ENCODE measurements at regions not wholly inside any gene's neighbourhood (a gene's known extent, or its start where the extent isn't known, plus 50 kb on each side); places are given as distances from the start of the nearest gene placed in this dataset.

- WGBS, 2 donors (ENCODE audit: low coverage in 1 of 2) = 59% methylated on average over 8 of the region's 8 CpGs; no CpG with 5 or more reads in 1 of the 2 donors
- Histone ChIP-seq H3K36me3 (no peaks in the 10 kb centered on the region), H3K27ac (no peak overlapping the region), H3K4me1 (no peaks in the 10 kb centered on the region), H3K9me3 (no peaks in the 10 kb centered on the region), H3K4me3 (no peak overlapping the region), H3K27me3 (no peaks in the 10 kb centered on the region)
- TF ChIP-seq POLR2A (IDR thresholded peaks at IDR 0.05) (no peak), CTCF (IDR thresholded peaks at IDR 0.05) (no peak), POLR2AphosphoS5 (IDR thresholded peaks at IDR 0.05) (peak in 2 of 3 donors; percentile 28 to 44), EP300 (IDR thresholded peaks at IDR 0.05; ENCODE audit: low read depth) (no peak)
- peak; percentile 74 for DNase-seq
- in situ Hi-C loops (cut with MboI; ENCODE audit: low pct_ligation_motif_present in 1 of 4, low pct_unique_long_range_greater_than_20kb in 1 of 4, low sequenced_read_pairs in 3 of 4) (loop anchor here in 1 of 4 donors (10.0 kb wide), 1 partner anchor 64 kb away; no protein-coding TSS in a partner anchor), intact Hi-C loops (cut with DNase I; ENCODE audit: low total_unique reads) (no loop called here)
Measured at GRCh38 chr16:85498607-85499006, 114.5 kb upstream of the GSE1 start.

- no peaks in the 10 kb centered on the region for H3K9me3 ChIP-seq
- no peak overlapping the region for H3K27ac ChIP-seq
- in situ Hi-C loops (cut with MboI; ENCODE audit: low pct_ligation_motif_present in 1 of 4, low pct_unique_long_range_greater_than_20kb in 1 of 4, low sequenced_read_pairs in 3 of 4) = no loop called here
- intact Hi-C loops (cut with DNase I; ENCODE audit: low total_unique reads) = no loop called here
- WGBS, 2 donors (ENCODE audit: low coverage in 1 of 2) = 79 to 83% methylated on average over 1 to 12 of the region's 12 CpGs
- no peaks in the 10 kb centered on the region for H3K4me1 ChIP-seq
- DNase-seq = no peak
- H3K27me3 ChIP-seq = no peaks in the 10 kb centered on the region
- H3K4me3 ChIP-seq = no peak overlapping the region
- TF ChIP-seq POLR2A (IDR thresholded peaks at IDR 0.05) = no peak
- TF ChIP-seq CTCF (IDR thresholded peaks at IDR 0.05) = no peak
- TF ChIP-seq EP300 (IDR thresholded peaks at IDR 0.05; ENCODE audit: low read depth) = no peak
- no peak for TF ChIP-seq POLR2AphosphoS5 (IDR thresholded peaks at IDR 0.05)
- no peaks in the 10 kb centered on the region for H3K36me3 ChIP-seq
Measured at GRCh38 chr16:85500220-85500619, 112.9 kb upstream of the GSE1 start.

GRCh38 chr16:85501900-85502299 is 111.2 kb upstream of the GSE1 start:
- intact Hi-C loops (cut with DNase I; ENCODE audit: low total_unique reads) (no loop called here), in situ Hi-C loops (cut with MboI; ENCODE audit: low pct_ligation_motif_present in 1 of 4, low pct_unique_long_range_greater_than_20kb in 1 of 4, low sequenced_read_pairs in 3 of 4) (no loop called here)
- Histone ChIP-seq H3K9me3 (no peaks in the 10 kb centered on the region), H3K27me3 (no peaks in the 10 kb centered on the region), H3K36me3 (no peaks in the 10 kb centered on the region), H3K27ac (no peak overlapping the region), H3K4me3 (no peak overlapping the region), H3K4me1 (no peaks in the 10 kb centered on the region)
- WGBS, 2 donors (ENCODE audit: low coverage in 1 of 2) = 85% methylated on average over 11 of the region's 11 CpGs; no CpG with 5 or more reads in 1 of the 2 donors
- TF ChIP-seq POLR2A (IDR thresholded peaks at IDR 0.05) (no peak), EP300 (IDR thresholded peaks at IDR 0.05; ENCODE audit: low read depth) (no peak), CTCF (IDR thresholded peaks at IDR 0.05) (no peak), POLR2AphosphoS5 (IDR thresholded peaks at IDR 0.05) (no peak)
- DNase-seq = no peak

- H3K4me3 ChIP-seq = no peak overlapping the region
- no peaks in the 10 kb centered on the region for H3K27me3 ChIP-seq
- in situ Hi-C loops (cut with MboI; ENCODE audit: low pct_ligation_motif_present in 1 of 4, low pct_unique_long_range_greater_than_20kb in 1 of 4, low sequenced_read_pairs in 3 of 4) (no loop called here), intact Hi-C loops (cut with DNase I; ENCODE audit: low total_unique reads) (no loop called here)
- no peaks in the 10 kb centered on the region for H3K4me1 ChIP-seq
- H3K27ac ChIP-seq = no peak overlapping the region
- no peaks in the 10 kb centered on the region for H3K36me3 ChIP-seq
- no peaks in the 10 kb centered on the region for H3K9me3 ChIP-seq
- TF ChIP-seq POLR2AphosphoS5 (IDR thresholded peaks at IDR 0.05) (no peak), CTCF (IDR thresholded peaks at IDR 0.05) (no peak), POLR2A (IDR thresholded peaks at IDR 0.05) (no peak), EP300 (IDR thresholded peaks at IDR 0.05; ENCODE audit: low read depth) (no peak)
- 85% methylated on average over 11 of the region's 11 CpGs; no CpG with 5 or more reads in 1 of the 2 donors for WGBS, 2 donors (ENCODE audit: low coverage in 1 of 2)
- no peak for DNase-seq
Measured at GRCh38 chr16:85502357-85502756, 110.8 kb upstream of the GSE1 start.
